Suprapubic skin (tissue), 4 donors: ENCODE measurements at regions not wholly inside any gene's neighbourhood (a gene's known extent, or its start where the extent isn't known, plus 50 kb on each side); places are given as distances from the start of the nearest gene placed in this dataset.

Experiments used
- EP300 ChIP-seq: sonication (generic); formaldehyde crosslinking; IDR thresholded peaks from one replicate; pipeline ENCODE4 v1.6.1; 2017; ENCODE audit warnings: antibody characterized with exemption
- POLR2A ChIP-seq, 2 donors: fragments of 450-650 bp; IDR thresholded peaks; one replicate each; pipeline ENCODE4 v1.6.1; 2017; ENCODE audit warnings: antibody characterized with exemption in 2 of 2, mild to moderate bottlenecking in 2 of 2, moderate library complexity in 2 of 2
- POLR2AphosphoS5 ChIP-seq, 3 donors: sonication (generic); formaldehyde crosslinking; IDR thresholded peaks; one replicate each; pipeline ENCODE4 v1.6.1; 2017; ENCODE audit warnings: antibody characterized with exemption in 3 of 3
- TF ChIP-seq, protein P1 (sequence below), 2 donors: fragments of 200-600 bp in 1 of 2; fragments of 450-650 bp in 1 of 2; sonication (generic) in 1 of 2; IDR thresholded peaks; one replicate each; pipeline ENCODE4 v1.5.1; 2016 to 2019; ENCODE audit warnings: antibody characterized with exemption in 2 of 2, mild to moderate bottlenecking in 1 of 2, moderate library complexity in 1 of 2

- TF ChIP-seq, protein P1, sequence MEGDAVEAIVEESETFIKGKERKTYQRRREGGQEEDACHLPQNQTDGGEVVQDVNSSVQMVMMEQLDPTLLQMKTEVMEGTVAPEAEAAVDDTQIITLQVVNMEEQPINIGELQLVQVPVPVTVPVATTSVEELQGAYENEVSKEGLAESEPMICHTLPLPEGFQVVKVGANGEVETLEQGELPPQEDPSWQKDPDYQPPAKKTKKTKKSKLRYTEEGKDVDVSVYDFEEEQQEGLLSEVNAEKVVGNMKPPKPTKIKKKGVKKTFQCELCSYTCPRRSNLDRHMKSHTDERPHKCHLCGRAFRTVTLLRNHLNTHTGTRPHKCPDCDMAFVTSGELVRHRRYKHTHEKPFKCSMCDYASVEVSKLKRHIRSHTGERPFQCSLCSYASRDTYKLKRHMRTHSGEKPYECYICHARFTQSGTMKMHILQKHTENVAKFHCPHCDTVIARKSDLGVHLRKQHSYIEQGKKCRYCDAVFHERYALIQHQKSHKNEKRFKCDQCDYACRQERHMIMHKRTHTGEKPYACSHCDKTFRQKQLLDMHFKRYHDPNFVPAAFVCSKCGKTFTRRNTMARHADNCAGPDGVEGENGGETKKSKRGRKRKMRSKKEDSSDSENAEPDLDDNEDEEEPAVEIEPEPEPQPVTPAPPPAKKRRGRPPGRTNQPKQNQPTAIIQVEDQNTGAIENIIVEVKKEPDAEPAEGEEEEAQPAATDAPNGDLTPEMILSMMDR (IDR thresholded peaks at IDR 0.05), result no peak
- TF ChIP-seq POLR2AphosphoS5 (IDR thresholded peaks at IDR 0.05), result no peak
- TF ChIP-seq POLR2A (IDR thresholded peaks at IDR 0.05), result no peak
- TF ChIP-seq EP300, result no peak
Measured at GRCh38 chr3:22724420-22724819, 478.7 kb upstream of the UBE2E2 start.
